ENCODE measurements at regions not wholly inside any gene's neighbourhood (a gene's known extent, or its start where the extent isn't known, plus 50 kb on each side); places are given as distances from the start of the nearest gene placed in this dataset.

DNA sequence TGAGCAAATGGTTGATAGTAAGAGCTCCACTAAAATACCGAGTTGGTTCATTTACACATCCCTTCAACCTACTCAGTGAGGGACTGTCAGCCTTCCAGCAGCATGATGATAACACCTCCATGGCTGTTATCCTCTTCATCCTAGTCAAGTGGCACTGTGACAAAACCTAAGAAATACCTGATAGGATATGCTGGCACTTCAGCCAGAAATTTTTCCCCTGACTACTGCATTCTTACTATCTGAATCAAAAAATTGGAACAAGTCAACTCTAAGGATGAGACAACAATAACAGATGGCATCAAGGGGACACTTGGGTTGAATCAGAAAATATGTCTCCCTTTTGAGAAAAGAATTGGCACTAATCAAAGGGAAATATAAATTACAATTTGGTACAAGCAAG is 193.9 kb downstream of the KCTD12 start:
- TF ChIP-seq EZH2 (IDR thresholded peaks at IDR 0.05) (no peak), FOXP2 (optimal IDR thresholded peaks at IDR 0.05; ENCODE audit: control extremely low read depth, extremely low read length, insufficient read depth) (no peak), POLR2AphosphoS5 (IDR thresholded peaks at IDR 0.05; ENCODE audit: borderline replicate concordance, low read depth, low read length) (no peak)
